ENCODE measurements at regions not wholly inside any gene's neighbourhood (a gene's known extent, or its start where the extent isn't known, plus 50 kb on each side); places are given as distances from the start of the nearest gene placed in this dataset.

GRCh38 chr2:134073023-134073422, 180.8 kb upstream of the MGAT5 start:
- TF ChIP-seq POLR2AphosphoS5 (IDR thresholded peaks at IDR 0.05; ENCODE audit: low read depth, low read length) (no peak), GABPA (IDR thresholded peaks at IDR 0.05; ENCODE audit: low read depth) (no peak)
